Renal cortical epithelial cell (primary cell): ENCODE measurements at regions not wholly inside any gene's neighbourhood (a gene's known extent, or its start where the extent isn't known, plus 50 kb on each side); places are given as distances from the start of the nearest gene placed in this dataset.

Source experiments
- DNase-seq: peaks from one replicate; pipeline ENCODE4 v3.0.0-alpha.2; 2011; ENCODE audit warnings: low read depth

GRCh38 chr20:1712634-1713624, 55.4 kb upstream of the SIRPG start:
- no peak for DNase-seq

- DNase-seq, result no peak
Measured at GRCh38 chr20:1711826-1712601, 54.4 kb upstream of the SIRPG start.

- DNase-seq, result no peak
Measured at GRCh38 chr20:1711266-1711665, 53.7 kb upstream of the SIRPG start.

GRCh38 chr20:1710484-1710883, 52.9 kb upstream of the SIRPG start:
- DNase-seq, result no peak

- no peak for DNase-seq
Measured at GRCh38 chr20:1707588-1708449, 50.2 kb upstream of the SIRPG start.
